OCI-LY7 (cell line): ENCODE measurements at regions not wholly inside any gene's neighbourhood (a gene's known extent, or its start where the extent isn't known, plus 50 kb on each side); places are given as distances from the start of the nearest gene placed in this dataset.

Source experiments
- BruUV-seq: library from RNA; stranded (reverse); fragments of 400-500 nt; replicated peaks from 2 replicates; lab custom pipeline; 2021; lab: Mats Ljungman, UMichigan
- CTCF ChIA-PET: fragments of 300-600 bp; sonication (Branson Sonifier 250); formaldehyde crosslinking; loops from one replicate; lab custom pipeline; 2022; ENCODE audit warnings: antibody characterized with exemption; ENCODE audit not compliant: unreplicated experiment; lab: Charles Lee
- POLR2A ChIA-PET: fragments of 300-600 bp; sonication (Branson Sonifier 250); formaldehyde crosslinking; loops from one replicate; lab custom pipeline; 2022; ENCODE audit warnings: antibody characterized with exemption; lab: Charles Lee
- DNase-seq: peaks from one replicate; pipeline ENCODE4 v3.0.0-alpha.2; 2015; ENCODE audit warnings: low spot score
- H2AFZ ChIP-seq: fragments of 200-600 bp; sonication (generic), shearing (Covaris generic); 2 replicates; pipeline ENCODE4 v1.6.1; 2014; ENCODE audit warnings: mild to moderate bottlenecking, antibody characterized with exemption, low read length, moderate library complexity
- H3K27ac ChIP-seq: fragments of 200-600 bp; sonication (generic); 2 replicates; pipeline ENCODE4 v1.5.1; 2014; ENCODE audit warnings: mixed run types, low read depth, mild to moderate bottlenecking, moderate library complexity, low read length, inconsistent platforms; ENCODE audit not compliant: poor library complexity, severe bottlenecking
- H3K36me3 ChIP-seq: fragments of 200-600 bp; sonication (generic); 2 replicates; pipeline ENCODE4 v1.6.1; 2014; ENCODE audit warnings: mild to moderate bottlenecking, antibody characterized with exemption, low read length, moderate library complexity, mixed read lengths; ENCODE audit not compliant: insufficient read depth
- H3K4me1 ChIP-seq: fragments of 200-600 bp; sonication (generic); 2 replicates; pipeline ENCODE4 v1.5.1; 2014; ENCODE audit warnings: mild to moderate bottlenecking, low read length; ENCODE audit not compliant: insufficient read depth, poor library complexity, severe bottlenecking
- H3K4me2 ChIP-seq: fragments of 200-600 bp; sonication (generic); 2 replicates; pipeline ENCODE4 v1.6.1; 2014; ENCODE audit warnings: mild to moderate bottlenecking, low read length
- H3K4me3 ChIP-seq: fragments of 200-600 bp; sonication (generic); 2 replicates; pipeline ENCODE4 v1.5.1; 2014; ENCODE audit warnings: mild to moderate bottlenecking, low read depth, low read length; ENCODE audit not compliant: poor library complexity, severe bottlenecking
- H3K79me2 ChIP-seq: fragments of 200-600 bp; sonication (generic); 2 replicates; pipeline ENCODE4 v1.6.1; 2016; ENCODE audit warnings: low read depth, mild to moderate bottlenecking, low read length, moderate library complexity, mixed read lengths; ENCODE audit not compliant: insufficient read depth
- H3K9me2 ChIP-seq: fragments of 200-600 bp; sonication (generic); 2 replicates; pipeline ENCODE4 v1.6.1; 2016; ENCODE audit warnings: mild to moderate bottlenecking, low read length, mixed read lengths; ENCODE audit not compliant: insufficient read depth
- H3K9me3 ChIP-seq: fragments of 200-600 bp; sonication (generic); 2 replicates; pipeline ENCODE4 v1.6.1; 2014; ENCODE audit warnings: mild to moderate bottlenecking, mixed run types, low read length, mixed read lengths
- H4K20me1 ChIP-seq: fragments of 200-600 bp; sonication (generic); 2 replicates; pipeline ENCODE4 v1.6.1; 2014; ENCODE audit warnings: mild to moderate bottlenecking, antibody characterized with exemption, low read length, moderate library complexity, mixed read lengths; ENCODE audit not compliant: insufficient read depth
- EZH2phosphoT487 ChIP-seq: fragments of 200-600 bp; sonication (generic); IDR thresholded peaks from 2 replicates; pipeline ENCODE4 v1.6.1; 2018; ENCODE audit warnings: low read depth, borderline replicate concordance, mild to moderate bottlenecking, mixed run types, antibody characterized with exemption, low read length, moderate library complexity, mixed read lengths
- intact Hi-C: fragments of 100-400 bp; cut with micrococcal nuclease; formaldehyde crosslinking; loops from one replicate; pipeline ENCODE4 v1.10.0; 2022; ENCODE audit not compliant: unreplicated experiment
- TF ChIP-seq, protein P1 (sequence below): fragments of 200-600 bp; sonication (generic); conservative IDR thresholded peaks from 2 replicates; pipeline ENCODE4 v1.5.1; 2014; ENCODE audit warnings: mild to moderate bottlenecking, antibody characterized with exemption, low read length, moderate library complexity, mixed read lengths

GRCh38 chr9:82080265-82080664 lies 91.7 kb downstream of the SPATA31D1 start:
- Histone ChIP-seq H4K20me1 (no peaks in the 10 kb centered on the region), H3K9me3 (no peaks in the 10 kb centered on the region), H3K36me3 (no peaks in the 10 kb centered on the region), H3K4me2 (peak overlapping the region; percentile 66), H3K4me1 (peaks cover 33% of the 10 kb centered on the region), H3K4me3 (peak overlapping the region; percentile 7), H3K27ac (peak overlapping the region; percentile 71), H3K9me2 (0 out of 2 replicates have a peak, but pooled peaks cover 5% of the 10 kb centered on the region), H2AFZ (peak overlapping the region; percentile 65), H3K79me2 (no peaks in the 10 kb centered on the region)
- CTCF ChIA-PET = no interaction called here
- no TSS peak for BruUV-seq
- DNase-seq = peak; percentile 86
- intact Hi-C loops = loop anchor here (1.0 kb wide), 1 partner anchor 48 kb away; no protein-coding TSS in a partner anchor
- POLR2A ChIA-PET = interaction anchor here (1.1 to 2.4 kb wide), 4 partner anchors 10 to 18 kb away, joined by 4 to 20 read pairs (median 8); no protein-coding TSS in a partner anchor
- no peak for TF ChIP-seq EZH2phosphoT487
- TF ChIP-seq, protein P1, sequence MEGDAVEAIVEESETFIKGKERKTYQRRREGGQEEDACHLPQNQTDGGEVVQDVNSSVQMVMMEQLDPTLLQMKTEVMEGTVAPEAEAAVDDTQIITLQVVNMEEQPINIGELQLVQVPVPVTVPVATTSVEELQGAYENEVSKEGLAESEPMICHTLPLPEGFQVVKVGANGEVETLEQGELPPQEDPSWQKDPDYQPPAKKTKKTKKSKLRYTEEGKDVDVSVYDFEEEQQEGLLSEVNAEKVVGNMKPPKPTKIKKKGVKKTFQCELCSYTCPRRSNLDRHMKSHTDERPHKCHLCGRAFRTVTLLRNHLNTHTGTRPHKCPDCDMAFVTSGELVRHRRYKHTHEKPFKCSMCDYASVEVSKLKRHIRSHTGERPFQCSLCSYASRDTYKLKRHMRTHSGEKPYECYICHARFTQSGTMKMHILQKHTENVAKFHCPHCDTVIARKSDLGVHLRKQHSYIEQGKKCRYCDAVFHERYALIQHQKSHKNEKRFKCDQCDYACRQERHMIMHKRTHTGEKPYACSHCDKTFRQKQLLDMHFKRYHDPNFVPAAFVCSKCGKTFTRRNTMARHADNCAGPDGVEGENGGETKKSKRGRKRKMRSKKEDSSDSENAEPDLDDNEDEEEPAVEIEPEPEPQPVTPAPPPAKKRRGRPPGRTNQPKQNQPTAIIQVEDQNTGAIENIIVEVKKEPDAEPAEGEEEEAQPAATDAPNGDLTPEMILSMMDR = no peak

GRCh38 chr9:82081496-82081895 lies 92.9 kb downstream of the SPATA31D1 start:
- intact Hi-C loops = no loop called here
- Histone ChIP-seq H3K9me3 (no peaks in the 10 kb centered on the region), H3K4me2 (no peak overlapping the region), H3K4me3 (no peak overlapping the region), H2AFZ (peak overlapping the region; percentile 65; the same call in 1 of the 2 replicates), H3K9me2 (0 out of 2 replicates have a peak, but pooled peaks cover 5% of the 10 kb centered on the region), H4K20me1 (no peaks in the 10 kb centered on the region), H3K36me3 (no peaks in the 10 kb centered on the region), H3K79me2 (no peaks in the 10 kb centered on the region), H3K4me1 (peaks cover 33% of the 10 kb centered on the region), H3K27ac (no peak overlapping the region)
- ChIA-PET POLR2A (interaction anchor here (1.0 to 2.4 kb wide), 9 partner anchors 9 to 51 kb away, joined by 3 to 20 read pairs (median 5); no protein-coding TSS in a partner anchor), CTCF (no interaction called here)
- no peak for DNase-seq
- BruUV-seq = no TSS peak
- TF ChIP-seq EZH2phosphoT487 = no peak
- TF ChIP-seq, protein P1 = no peak

GRCh38 chr9:82082563-82082962 lies 94.0 kb downstream of the SPATA31D1 start:
- intact Hi-C loops = no loop called here
- POLR2A ChIA-PET = interaction anchor here (0.6 to 2.4 kb wide), 7 partner anchors 8 to 225 kb away, joined by 3 to 20 read pairs (median 3); no protein-coding TSS in a partner anchor
- Histone ChIP-seq H4K20me1 (no peaks in the 10 kb centered on the region), H3K79me2 (no peaks in the 10 kb centered on the region), H3K4me1 (peaks cover 33% of the 10 kb centered on the region), H3K9me2 (0 out of 2 replicates have a peak, but pooled peaks cover 5% of the 10 kb centered on the region), H2AFZ (no peak overlapping the region), H3K36me3 (no peaks in the 10 kb centered on the region), H3K4me3 (no peak overlapping the region), H3K9me3 (no peaks in the 10 kb centered on the region), H3K27ac (no peak overlapping the region), H3K4me2 (no peak overlapping the region)
- CTCF ChIA-PET = no interaction called here
- TF ChIP-seq, protein P1 = no peak
- TF ChIP-seq EZH2phosphoT487 = no peak
- BruUV-seq = no TSS peak
- no peak for DNase-seq
